BLaER1 treated with 17β-estradiol and CSF1 and Interleukin-3, amounts not matched to agents 10 nM and 100 nM (cell line): ENCODE measurements at regions not wholly inside any gene's neighbourhood (a gene's known extent, or its start where the extent isn't known, plus 50 kb on each side); places are given as distances from the start of the nearest gene placed in this dataset.

Experiments
- H3K27ac ChIP-seq, 11 experiments: shearing (Covaris generic); formaldehyde crosslinking; 2 replicates each; pipeline ENCODE4 v1.8.1; 2022
- H3K27me3 ChIP-seq, 11 experiments: shearing (Covaris generic); formaldehyde crosslinking; 2 replicates each; pipeline ENCODE4 v1.8.1; 2022
- H3K36me3 ChIP-seq, 11 experiments: shearing (Covaris generic); formaldehyde crosslinking; 2 replicates each; pipeline ENCODE4 v1.8.1; 2022
- H3K4me1 ChIP-seq, 10 experiments: shearing (Covaris generic); formaldehyde crosslinking; 2 replicates each; pipeline ENCODE4 v1.8.1; 2022
- H3K4me2 ChIP-seq, 11 experiments: shearing (Covaris generic); formaldehyde crosslinking; 2 replicates each; pipeline ENCODE4 v1.8.1; 2022
- H3K4me3 ChIP-seq, 10 experiments: shearing (Covaris generic); formaldehyde crosslinking; 2 replicates each; pipeline ENCODE4 v1.8.1; 2022
- H3K9ac ChIP-seq, 11 experiments: shearing (Covaris generic); formaldehyde crosslinking; 2 replicates each; pipeline ENCODE4 v1.8.1; 2022
- H3K9me3 ChIP-seq, 11 experiments: shearing (Covaris generic); formaldehyde crosslinking; replicated peaks in 1 of 11; 2 replicates each; pipeline ENCODE4 v1.8.1; 2022
- H4K20me1 ChIP-seq, 11 experiments: shearing (Covaris generic); formaldehyde crosslinking; 2 replicates each; pipeline ENCODE4 v1.8.1; 2022
- Cebpa-rat ChIP-seq, 11 experiments: shearing (Covaris generic); IDR thresholded peaks; 2 replicates each; pipeline ENCODE4 v1.8.1; 2022

GRCh38 chr5:167947306-167947705, 344.1 kb upstream of the WWC1 start:
- peaks cover 0 to 12% (median 0%) of the 10 kb centered on the region in 10 experiments; a peak in 6 of 20 replicates for H3K4me1 ChIP-seq
- H3K9ac ChIP-seq = no peak overlapping the region
- no peaks in the 10 kb centered on the region for H3K9me3 ChIP-seq
- no peaks in the 10 kb centered on the region for H3K27me3 ChIP-seq
- H3K36me3 ChIP-seq = peaks cover 0 to 13% (median 2%) of the 10 kb centered on the region in 11 experiments; a peak in 10 of 22 replicates
- H4K20me1 ChIP-seq = no peaks in the 10 kb centered on the region; a peak in 1 of 22 replicates
- H3K27ac ChIP-seq = no peak overlapping the region
- no peak overlapping the region for H3K4me3 ChIP-seq
- TF ChIP-seq Cebpa-rat (IDR thresholded peaks at IDR 0.05) = no peak
- no peak overlapping the region for H3K4me2 ChIP-seq

- peaks cover 0 to under 1% (median 0%) of the 10 kb centered on the region in 11 experiments; a peak in 1 of 22 replicates for H3K9me3 ChIP-seq
- H3K27me3 ChIP-seq = no peaks in the 10 kb centered on the region
- H3K36me3 ChIP-seq = peaks cover 0 to 22% (median 12%) of the 10 kb centered on the region in 11 experiments; a peak in 14 of 22 replicates
- H3K27ac ChIP-seq = no peak overlapping the region
- H4K20me1 ChIP-seq = no peaks in the 10 kb centered on the region; a peak in 1 of 22 replicates
- H3K4me3 ChIP-seq = no peak overlapping the region
- TF ChIP-seq Cebpa-rat (IDR thresholded peaks at IDR 0.05) = no peak
- no peak overlapping the region for H3K4me2 ChIP-seq
- H3K9ac ChIP-seq = no peak overlapping the region
- H3K4me1 ChIP-seq = peaks cover 0 to 12% (median 0%) of the 10 kb centered on the region in 10 experiments; a peak in 6 of 20 replicates
Observed at GRCh38 chr5:167948251-167948650, 343.2 kb upstream of the WWC1 start.

GRCh38 chr5:167949435-167949834, 342.0 kb upstream of the WWC1 start:
- H3K4me2 ChIP-seq = no peak overlapping the region
- TF ChIP-seq Cebpa-rat (IDR thresholded peaks at IDR 0.05) = no peak
- H3K9ac ChIP-seq = no peak overlapping the region
- H3K9me3 ChIP-seq = peaks cover 0 to 11% (median 2%) of the 10 kb centered on the region in 11 experiments; a peak in 8 of 22 replicates
- peaks cover 0 to 34% (median 22%) of the 10 kb centered on the region in 11 experiments; a peak in 14 of 22 replicates for H3K36me3 ChIP-seq
- H3K4me1 ChIP-seq = peaks cover 0 to 12% (median 0%) of the 10 kb centered on the region in 10 experiments; a peak in 6 of 20 replicates
- no peaks in the 10 kb centered on the region; a peak in 1 of 22 replicates for H4K20me1 ChIP-seq
- no peak overlapping the region for H3K4me3 ChIP-seq
- no peak overlapping the region for H3K27ac ChIP-seq
- H3K27me3 ChIP-seq = no peaks in the 10 kb centered on the region

- Histone ChIP-seq H4K20me1 (no peaks in the 10 kb centered on the region; a peak in 1 of 22 replicates), H3K36me3 (peaks cover 0 to 42% (median 22%) of the 10 kb centered on the region in 11 experiments; a peak in 15 of 22 replicates), H3K4me1 (peaks cover 0 to 12% (median 0%) of the 10 kb centered on the region in 10 experiments; a peak in 6 of 20 replicates), H3K9me3 (peaks cover 0 to 18% (median 10%) of the 10 kb centered on the region in 11 experiments; a peak in 15 of 22 replicates), H3K4me2 (no peak overlapping the region; a peak in 1 of 22 replicates), H3K9ac (no peak overlapping the region), H3K4me3 (no peak overlapping the region), H3K27me3 (no peaks in the 10 kb centered on the region), H3K27ac (no peak overlapping the region)
- no peak for TF ChIP-seq Cebpa-rat (IDR thresholded peaks at IDR 0.05)
Observed at GRCh38 chr5:167950126-167950721, 341.2 kb upstream of the WWC1 start.

GRCh38 chr5:167951116-167951515, 340.3 kb upstream of the WWC1 start:
- Histone ChIP-seq H3K4me2 (peak overlapping the region in 10 of 11 experiments; percentile 6 to 46 (median 36); a peak in 15 of 22 replicates), H3K27ac (peak overlapping the region in 1 of 11 experiments; percentile 13; a peak in 2 of 22 replicates), H3K9ac (no peak overlapping the region), H3K9me3 (peaks cover 5 to 27% (median 19%) of the 10 kb centered on the region in 11 experiments; a peak in 17 of 22 replicates), H4K20me1 (no peaks in the 10 kb centered on the region), H3K4me1 (peaks cover 0 to 12% (median 0%) of the 10 kb centered on the region in 10 experiments; a peak in 6 of 20 replicates), H3K4me3 (no peak overlapping the region), H3K27me3 (no peaks in the 10 kb centered on the region), H3K36me3 (peaks cover 0 to 51% (median 22%) of the 10 kb centered on the region in 11 experiments; a peak in 15 of 22 replicates)
- TF ChIP-seq Cebpa-rat (IDR thresholded peaks at IDR 0.05) = no peak

- Histone ChIP-seq H3K4me2 (no peak overlapping the region), H3K9me3 (peaks cover 11 to 41% (median 31%) of the 10 kb centered on the region in 11 experiments; a peak in 18 of 22 replicates), H3K36me3 (peaks cover 0 to 61% (median 22%) of the 10 kb centered on the region in 11 experiments; a peak in 15 of 22 replicates), H3K4me3 (no peak overlapping the region), H3K27me3 (no peaks in the 10 kb centered on the region), H4K20me1 (no peaks in the 10 kb centered on the region), H3K4me1 (peaks cover 0 to 12% (median 0%) of the 10 kb centered on the region in 10 experiments; a peak in 6 of 20 replicates), H3K9ac (no peak overlapping the region), H3K27ac (no peak overlapping the region)
- no peak for TF ChIP-seq Cebpa-rat (IDR thresholded peaks at IDR 0.05)
Observed at GRCh38 chr5:167952278-167952995, 339.0 kb upstream of the WWC1 start.

GRCh38 chr5:167953151-167953798, 338.2 kb upstream of the WWC1 start:
- peaks cover 0 to 65% (median 22%) of the 10 kb centered on the region in 11 experiments; a peak in 15 of 22 replicates for H3K36me3 ChIP-seq
- TF ChIP-seq Cebpa-rat (IDR thresholded peaks at IDR 0.05) = no peak
- H3K27ac ChIP-seq = no peak overlapping the region

GRCh38 chr5:167961731-167962130, 329.7 kb upstream of the WWC1 start:
- Histone ChIP-seq H3K27ac (no peak overlapping the region), H3K9me3 (peaks cover 12 to 33% (median 28%) of the 10 kb centered on the region in 11 experiments; a peak in 19 of 22 replicates), H3K9ac (no peak overlapping the region), H3K4me2 (no peak overlapping the region), H3K27me3 (no peaks in the 10 kb centered on the region), H3K4me3 (no peak overlapping the region), H4K20me1 (no peaks in the 10 kb centered on the region), H3K4me1 (no peaks in the 10 kb centered on the region), H3K36me3 (peaks cover 0 to 86% (median 12%) of the 10 kb centered on the region in 11 experiments; a peak in 11 of 22 replicates)
- TF ChIP-seq Cebpa-rat (IDR thresholded peaks at IDR 0.05) = no peak

More at GRCh38 chr5:167953151-167953798, 338.2 kb upstream of the WWC1 start:
- Histone ChIP-seq H3K9ac (no peak overlapping the region), H3K4me1 (peaks cover 0 to 12% (median 0%) of the 10 kb centered on the region in 10 experiments; a peak in 6 of 20 replicates), H4K20me1 (no peaks in the 10 kb centered on the region), H3K9me3 (peaks cover 16 to 48% (median 36%) of the 10 kb centered on the region in 11 experiments; a peak in 21 of 22 replicates), H3K4me2 (no peak overlapping the region), H3K27me3 (no peaks in the 10 kb centered on the region), H3K4me3 (no peak overlapping the region)
